Stimulated activated effector memory CD8-positive, alpha-beta T cell treated with anti-CD3 and anti-CD28 coated beads, Interleukin-12 subunit alpha, Interleukin-12 subunit beta, amount 100 ng/mL, for 72 hours (primary cell): ENCODE measurements at regions not wholly inside any gene's neighbourhood (a gene's known extent, or its start where the extent isn't known, plus 50 kb on each side); places are given as distances from the start of the nearest gene placed in this dataset.

Experiments
- ATAC-seq: fragments of 150-1000 bp; cut with Tn5 transposase; 2 replicates; pipeline ENCODE4 v1.10.0; 2021
- DNase-seq, 2 donors: peaks; one replicate each; pipeline ENCODE4 v3.0.0; 2021 to 2022; ENCODE audit warnings: low spot score in 2 of 2
- H3K27ac Mint-ChIP-seq: one replicate; pipeline ENCODE4 v1.8.0; 2022; ENCODE audit warnings: mild to moderate bottlenecking, mixed read lengths
- H3K36me3 Mint-ChIP-seq: one replicate; pipeline ENCODE4 v1.8.0; 2022; ENCODE audit warnings: mild to moderate bottlenecking, mixed read lengths
- H3K4me1 Mint-ChIP-seq: one replicate; pipeline ENCODE4 v1.8.0; 2022; ENCODE audit warnings: mixed read lengths
- H3K4me3 Mint-ChIP-seq: one replicate; pipeline ENCODE4 v1.8.0; 2022; ENCODE audit warnings: mild to moderate bottlenecking, mixed read lengths
- H3K9me3 Mint-ChIP-seq: one replicate; pipeline ENCODE4 v1.8.0; 2022; ENCODE audit warnings: mixed read lengths

- H3K27ac Mint-ChIP-seq: no peak overlapping the region
- peaks cover 2% of the 10 kb centered on the region for H3K9me3 Mint-ChIP-seq
- DNase-seq (no peak), ATAC-seq (no peak)
- H3K36me3 Mint-ChIP-seq: no peaks in the 10 kb centered on the region
- H3K4me1 Mint-ChIP-seq: peaks cover 6% of the 10 kb centered on the region
- H3K4me3 Mint-ChIP-seq: no peak overlapping the region
Measured at GRCh38 chr16:85319984-85320440, 207.7 kb upstream of the CIBAR2 start.

GRCh38 chr16:85320677-85321385 lies 208.6 kb upstream of the CIBAR2 start:
- no peak for ATAC-seq
- Mint-ChIP-seq H3K4me1 (peaks cover 6% of the 10 kb centered on the region), H3K9me3 (peaks cover 2% of the 10 kb centered on the region), H3K36me3 (no peaks in the 10 kb centered on the region), H3K4me3 (no peak overlapping the region), H3K27ac (no peak overlapping the region)
- no peak for DNase-seq

GRCh38 chr16:85321509-85322271 lies 209.4 kb upstream of the CIBAR2 start:
- no peaks in the 10 kb centered on the region for H3K4me1 Mint-ChIP-seq
- H3K36me3 Mint-ChIP-seq: no peaks in the 10 kb centered on the region
- ATAC-seq: no peak
- H3K4me3 Mint-ChIP-seq: no peak overlapping the region
- H3K27ac Mint-ChIP-seq: no peak overlapping the region
- no peak for DNase-seq
- H3K9me3 Mint-ChIP-seq: peaks cover 2% of the 10 kb centered on the region

- Mint-ChIP-seq H3K4me1 (no peaks in the 10 kb centered on the region), H3K9me3 (peaks cover 2% of the 10 kb centered on the region), H3K27ac (no peak overlapping the region), H3K4me3 (no peak overlapping the region), H3K36me3 (no peaks in the 10 kb centered on the region)
- ATAC-seq (no peak), DNase-seq (no peak)
Measured at GRCh38 chr16:85323230-85323960, 211.1 kb upstream of the CIBAR2 start.

- no peaks in the 10 kb centered on the region for H3K36me3 Mint-ChIP-seq
- no peak for DNase-seq
- H3K4me3 Mint-ChIP-seq: no peak overlapping the region
- peaks cover 2% of the 10 kb centered on the region for H3K9me3 Mint-ChIP-seq
- H3K27ac Mint-ChIP-seq: no peak overlapping the region
- ATAC-seq: no peak
- H3K4me1 Mint-ChIP-seq: no peaks in the 10 kb centered on the region
Measured at GRCh38 chr16:85323961-85324253, 211.6 kb upstream of the CIBAR2 start.

GRCh38 chr16:85324488-85324887 lies 212.2 kb upstream of the CIBAR2 start:
- no peak overlapping the region for H3K27ac Mint-ChIP-seq

GRCh38 chr16:85326113-85326793 lies 214.0 kb upstream of the CIBAR2 start:
- Mint-ChIP-seq H3K9me3 (peaks cover 2% of the 10 kb centered on the region), H3K27ac (no peak overlapping the region), H3K4me3 (no peak overlapping the region), H3K36me3 (no peaks in the 10 kb centered on the region), H3K4me1 (peaks cover 12% of the 10 kb centered on the region)
- DNase-seq (no peak), ATAC-seq (no peak)

More at GRCh38 chr16:85324488-85324887, 212.2 kb upstream of the CIBAR2 start:
- ATAC-seq (no peak), DNase-seq (no peak)
- peaks cover 2% of the 10 kb centered on the region for H3K9me3 Mint-ChIP-seq
- H3K4me1 Mint-ChIP-seq: no peaks in the 10 kb centered on the region
- H3K36me3 Mint-ChIP-seq: no peaks in the 10 kb centered on the region
- H3K4me3 Mint-ChIP-seq: no peak overlapping the region

- Mint-ChIP-seq H3K4me1 (peaks cover 12% of the 10 kb centered on the region), H3K27ac (no peak overlapping the region), H3K36me3 (no peaks in the 10 kb centered on the region), H3K9me3 (peaks cover 2% of the 10 kb centered on the region), H3K4me3 (no peak overlapping the region)
- DNase-seq (no peak), ATAC-seq (no peak)
Measured at GRCh38 chr16:85326794-85327181, 214.5 kb upstream of the CIBAR2 start.

GRCh38 chr16:85327731-85328675 lies 215.7 kb upstream of the CIBAR2 start:
- ATAC-seq: no peak
- Mint-ChIP-seq H3K27ac (no peak overlapping the region), H3K9me3 (peaks cover 2% of the 10 kb centered on the region), H3K4me1 (peaks cover 12% of the 10 kb centered on the region), H3K36me3 (no peaks in the 10 kb centered on the region), H3K4me3 (no peak overlapping the region)
- no peak for DNase-seq

GRCh38 chr16:85328676-85329058 lies 216.4 kb upstream of the CIBAR2 start:
- Mint-ChIP-seq H3K4me1 (peaks cover 12% of the 10 kb centered on the region), H3K4me3 (no peak overlapping the region), H3K36me3 (no peaks in the 10 kb centered on the region), H3K9me3 (peaks cover 2% of the 10 kb centered on the region), H3K27ac (no peak overlapping the region)
- DNase-seq (no peak), ATAC-seq (no peak)

- H3K27ac Mint-ChIP-seq: no peak overlapping the region
- ATAC-seq (no peak), DNase-seq (no peak)
- no peak overlapping the region for H3K4me3 Mint-ChIP-seq
- H3K4me1 Mint-ChIP-seq: peaks cover 12% of the 10 kb centered on the region
- no peaks in the 10 kb centered on the region for H3K9me3 Mint-ChIP-seq
- H3K36me3 Mint-ChIP-seq: no peaks in the 10 kb centered on the region
Measured at GRCh38 chr16:85329059-85329812, 217.0 kb upstream of the CIBAR2 start.

GRCh38 chr16:85330006-85330693 lies 217.9 kb upstream of the CIBAR2 start:
- no peak overlapping the region for H3K4me3 Mint-ChIP-seq
- no peak for ATAC-seq
- peaks cover 14% of the 10 kb centered on the region for H3K4me1 Mint-ChIP-seq
- no peaks in the 10 kb centered on the region for H3K36me3 Mint-ChIP-seq
- no peaks in the 10 kb centered on the region for H3K9me3 Mint-ChIP-seq
- H3K27ac Mint-ChIP-seq: peak overlapping the region; percentile 56
- DNase-seq: no peak

GRCh38 chr16:85330694-85331188 lies 218.5 kb upstream of the CIBAR2 start:
- H3K4me3 Mint-ChIP-seq: no peak overlapping the region

More at GRCh38 chr16:85330694-85331188, 218.5 kb upstream of the CIBAR2 start:
- no peaks in the 10 kb centered on the region for H3K36me3 Mint-ChIP-seq
- DNase-seq (no peak), ATAC-seq (no peak)
- H3K27ac Mint-ChIP-seq: peak overlapping the region; percentile 56
- no peaks in the 10 kb centered on the region for H3K9me3 Mint-ChIP-seq
- H3K4me1 Mint-ChIP-seq: peaks cover 18% of the 10 kb centered on the region
